DOHH2 (cell line): ENCODE measurements at regions not wholly inside any gene's neighbourhood (a gene's known extent, or its start where the extent isn't known, plus 50 kb on each side); places are given as distances from the start of the nearest gene placed in this dataset.

Experiments
- H3F3A ChIP-seq: fragments of 200-600 bp; sonication (generic), shearing (Covaris generic); 2 replicates; pipeline ENCODE4 v1.6.0; 2016; ENCODE audit warnings: antibody characterized with exemption, mild to moderate bottlenecking; ENCODE audit not compliant: control insufficient read depth, insufficient read depth
- H3K27ac ChIP-seq: fragments of 200-600 bp; sonication (generic); 2 replicates; pipeline ENCODE4 v1.5.1; 2014; ENCODE audit warnings: low read depth, mild to moderate bottlenecking, low read length, moderate library complexity
- H3K27me3 ChIP-seq: fragments of 200-600 bp; sonication (generic); 2 replicates; pipeline ENCODE4 v1.6.1; 2014; ENCODE audit warnings: mild to moderate bottlenecking, low read length, mixed read lengths; ENCODE audit not compliant: control insufficient read depth
- H3K36me3 ChIP-seq: fragments of 200-600 bp; sonication (generic); 2 replicates; pipeline ENCODE4 v1.6.1; 2014; ENCODE audit warnings: mild to moderate bottlenecking, low read length, moderate library complexity, mixed read lengths; ENCODE audit not compliant: control insufficient read depth
- H3K4me1 ChIP-seq: fragments of 200-600 bp; sonication (generic); 2 replicates; pipeline ENCODE4 v1.6.1; 2014; ENCODE audit warnings: mild to moderate bottlenecking, low read length, mixed read lengths; ENCODE audit not compliant: control insufficient read depth
- H3K4me2 ChIP-seq: fragments of 200-600 bp; sonication (generic); 2 replicates; pipeline ENCODE4 v1.6.0; 2014; ENCODE audit warnings: mild to moderate bottlenecking, low read length, moderate library complexity
- H3K4me3 ChIP-seq: fragments of 200-600 bp; sonication (generic); 2 replicates; pipeline ENCODE4 v1.5.1; 2014; ENCODE audit warnings: mild to moderate bottlenecking, low read length, mixed read lengths
- H3K79me2 ChIP-seq: fragments of 200-600 bp; sonication (generic); 2 replicates; pipeline ENCODE4 v1.6.1; 2014; ENCODE audit warnings: mild to moderate bottlenecking, low read length, mixed read lengths; ENCODE audit not compliant: control insufficient read depth
- H3K9me2 ChIP-seq: fragments of 200-600 bp; sonication (generic); replicated peaks from 2 replicates; pipeline ENCODE4 v1.6.1; 2014; ENCODE audit warnings: mild to moderate bottlenecking, low read length, mixed read lengths; ENCODE audit not compliant: control insufficient read depth
- H3K9me3 ChIP-seq: fragments of 200-600 bp; sonication (generic); 2 replicates; pipeline ENCODE4 v1.6.1; 2014; ENCODE audit warnings: antibody characterized with exemption, low read length, mixed read lengths; ENCODE audit not compliant: control insufficient read depth, insufficient read depth
- H4K20me1 ChIP-seq: fragments of 200-600 bp; sonication (generic); 2 replicates; pipeline ENCODE4 v1.6.0; 2014; ENCODE audit warnings: low read depth, mild to moderate bottlenecking, antibody characterized with exemption, low read length, moderate library complexity; ENCODE audit not compliant: control insufficient read depth, insufficient read depth
- CTCF ChIP-seq: fragments of 200-600 bp; sonication (generic); IDR thresholded peaks from one replicate; pipeline ENCODE4 v1.5.1; 2014; ENCODE audit warnings: antibody characterized with exemption, mild to moderate bottlenecking, low read depth, low read length; ENCODE audit not compliant: poor library complexity, severe bottlenecking
- EZH2phosphoT487 ChIP-seq: fragments of 200-600 bp; sonication (generic); IDR thresholded peaks from 2 replicates; pipeline ENCODE4 v1.6.1; 2017; ENCODE audit warnings: borderline replicate concordance, mild to moderate bottlenecking, antibody characterized with exemption, low read length, moderate library complexity, mixed read lengths

- Histone ChIP-seq H3F3A (no peaks in the 10 kb centered on the region), H3K79me2 (no peaks in the 10 kb centered on the region), H3K9me2 (no peaks in the 10 kb centered on the region), H3K27me3 (peaks cover 4% of the 10 kb centered on the region; the same call in 1 of the 2 replicates), H3K36me3 (no peaks in the 10 kb centered on the region), H3K9me3 (no peaks in the 10 kb centered on the region), H3K4me3 (no peak overlapping the region), H3K4me1 (no peaks in the 10 kb centered on the region), H3K27ac (no peak overlapping the region), H4K20me1 (no peaks in the 10 kb centered on the region), H3K4me2 (no peak overlapping the region)
- TF ChIP-seq EZH2phosphoT487 = no peak
- TF ChIP-seq CTCF = no peak
These were observed 169.3 kb upstream of the TPM1 start for GRCh38 chr15:62873203-62873602.

- H3K27me3 ChIP-seq = peaks cover 4% of the 10 kb centered on the region; the same call in 1 of the 2 replicates
- H3K79me2 ChIP-seq = no peaks in the 10 kb centered on the region
- no peak overlapping the region for H3K4me3 ChIP-seq
- H3K4me1 ChIP-seq = no peaks in the 10 kb centered on the region
- H4K20me1 ChIP-seq = no peaks in the 10 kb centered on the region
- no peak for TF ChIP-seq CTCF
- no peak for TF ChIP-seq EZH2phosphoT487
- H3K9me2 ChIP-seq = no peaks in the 10 kb centered on the region
- H3K27ac ChIP-seq = no peak overlapping the region
- H3K9me3 ChIP-seq = no peaks in the 10 kb centered on the region
- no peaks in the 10 kb centered on the region for H3K36me3 ChIP-seq
- H3K4me2 ChIP-seq = no peak overlapping the region
- H3F3A ChIP-seq = no peaks in the 10 kb centered on the region
These were observed 168.5 kb upstream of the TPM1 start for GRCh38 chr15:62874064-62874463.

- Histone ChIP-seq H3K36me3 (no peaks in the 10 kb centered on the region), H3K4me1 (no peaks in the 10 kb centered on the region), H3K27ac (no peak overlapping the region), H4K20me1 (no peaks in the 10 kb centered on the region), H3K9me2 (no peaks in the 10 kb centered on the region), H3F3A (no peaks in the 10 kb centered on the region), H3K27me3 (peaks cover 4% of the 10 kb centered on the region; the same call in 1 of the 2 replicates), H3K9me3 (no peaks in the 10 kb centered on the region), H3K4me3 (no peak overlapping the region), H3K4me2 (no peak overlapping the region), H3K79me2 (no peaks in the 10 kb centered on the region)
- TF ChIP-seq EZH2phosphoT487 (no peak), CTCF (no peak)
These were observed 167.5 kb upstream of the TPM1 start for GRCh38 chr15:62874959-62875625.

GRCh38 chr15:62875626-62876021, 166.9 kb upstream of the TPM1 start:
- Histone ChIP-seq H3K27ac (no peak overlapping the region), H3K27me3 (peaks cover 4% of the 10 kb centered on the region; the same call in 1 of the 2 replicates), H3K4me3 (no peak overlapping the region), H3K79me2 (no peaks in the 10 kb centered on the region), H3K9me3 (no peaks in the 10 kb centered on the region), H3K4me1 (no peaks in the 10 kb centered on the region), H4K20me1 (no peaks in the 10 kb centered on the region), H3K9me2 (no peaks in the 10 kb centered on the region), H3K36me3 (no peaks in the 10 kb centered on the region), H3K4me2 (no peak overlapping the region), H3F3A (no peaks in the 10 kb centered on the region)
- TF ChIP-seq CTCF (no peak), EZH2phosphoT487 (no peak)
